IMR-90 (cell line): ENCODE measurements at regions not wholly inside any gene's neighbourhood (a gene's known extent, or its start where the extent isn't known, plus 50 kb on each side); places are given as distances from the start of the nearest gene placed in this dataset.

Source experiments
- ATAC-seq: fragments of 200-7000 bp; cut with Tn5 transposase; 2 replicates; pipeline ENCODE4 v1.9.1; 2020; ENCODE audit warnings: low read depth, mild to moderate bottlenecking, moderate library complexity
- BruUV-seq: library from RNA; stranded (reverse); fragments of 400-500 nt; replicated peaks from 2 replicates; lab custom pipeline; 2021; lab: Mats Ljungman, UMichigan
- CTCF ChIA-PET: fragments of 300-600 bp; formaldehyde crosslinking; extraction: SDS; loops from one replicate; lab custom pipeline; 2021; ENCODE audit warnings: antibody characterized with exemption; lab: Yijun Ruan, JAX
- POLR2A ChIA-PET: fragments of 300-600 bp; sonication (Branson Sonifier 250); formaldehyde crosslinking; loops from one replicate; lab custom pipeline; 2022; ENCODE audit warnings: antibody characterized with exemption; ENCODE audit not compliant: unreplicated experiment; lab: Charles Lee
- DNase-seq: peaks from one replicate; pipeline ENCODE4 v3.0.0; 2013
- H2AFZ ChIP-seq: replicated peaks from 2 replicates; pipeline ENCODE3; 2013; ENCODE audit warnings: low read length, mild to moderate bottlenecking; ENCODE audit not compliant: poor library complexity
- H2AK5ac ChIP-seq: 2 replicates; pipeline ENCODE4 v1.6.1; 2013; ENCODE audit warnings: low read depth, low read length, inconsistent platforms
- H2AK9ac ChIP-seq: replicated peaks from 2 replicates; pipeline ENCODE3; 2013; ENCODE audit warnings: mild to moderate bottlenecking, low read depth, low read length, moderate library complexity; ENCODE audit not compliant: poor library complexity
- H2BK120ac ChIP-seq: 2 replicates; pipeline ENCODE4 v1.6.1; 2013; ENCODE audit warnings: low read depth, low read length, inconsistent platforms
- H2BK15ac ChIP-seq: 3 replicates; pipeline ENCODE4 v1.6.1; 2013; ENCODE audit warnings: low read depth, low read length, inconsistent platforms
- H2BK20ac ChIP-seq: 2 replicates; pipeline ENCODE4 v1.6.1; 2013; ENCODE audit warnings: low read depth, mild to moderate bottlenecking, inconsistent platforms, low read length, moderate library complexity
- H2BK5ac ChIP-seq: 2 replicates; pipeline ENCODE4 v1.6.1; 2013; ENCODE audit warnings: mild to moderate bottlenecking, low read depth, low read length, inconsistent platforms; ENCODE audit not compliant: poor library complexity, severe bottlenecking
- H3K14ac ChIP-seq: replicated peaks from 2 replicates; pipeline ENCODE4 v1.6.1; 2013; ENCODE audit warnings: low read depth, low read length, inconsistent platforms
- H3K18ac ChIP-seq: 2 replicates; pipeline ENCODE4 v1.6.1; 2013; ENCODE audit warnings: low read depth, low read length, control low read depth
- H3K23ac ChIP-seq: 2 replicates; pipeline ENCODE4 v1.6.1; 2013; ENCODE audit warnings: low read depth, low read length, inconsistent platforms
- H3K27ac ChIP-seq: 2 replicates; pipeline ENCODE4 v1.5.1; 2013; ENCODE audit warnings: mild to moderate bottlenecking, control low read depth, low read length; ENCODE audit not compliant: insufficient read depth
- H3K27me3 ChIP-seq: 2 replicates; pipeline ENCODE4 v1.6.1; 2013; ENCODE audit warnings: low read length; ENCODE audit not compliant: control insufficient read depth, insufficient read depth
- H3K36me3 ChIP-seq: 2 replicates; pipeline ENCODE4 v1.6.1; 2013; ENCODE audit warnings: low read length, mixed read lengths; ENCODE audit not compliant: control insufficient read depth, insufficient read depth
- H3K4ac ChIP-seq: 2 replicates; pipeline ENCODE4 v1.6.1; 2013; ENCODE audit warnings: low read depth, low read length, inconsistent platforms
- H3K4me1 ChIP-seq: 2 replicates; pipeline ENCODE4 v1.6.1; 2013; ENCODE audit warnings: low read length, mixed read lengths; ENCODE audit not compliant: control insufficient read depth, insufficient read depth
- H3K4me2 ChIP-seq: 2 replicates; pipeline ENCODE4 v1.6.1; 2013; ENCODE audit warnings: low read depth, mild to moderate bottlenecking, control low read depth, low read length, moderate library complexity
- H3K4me3 ChIP-seq: 2 replicates; pipeline ENCODE4 v1.5.1; 2013; ENCODE audit warnings: low read depth, mild to moderate bottlenecking, control low read depth, low read length, moderate library complexity; ENCODE audit not compliant: insufficient read depth
- H3K56ac ChIP-seq: 2 replicates; pipeline ENCODE4 v1.6.1; 2013; ENCODE audit warnings: low read length, inconsistent platforms; ENCODE audit not compliant: insufficient read depth; ENCODE audit errors: extremely low read depth
- H3K79me1 ChIP-seq, 2 experiments: 2 replicates each; pipeline ENCODE4 v1.6.1; 2013; ENCODE audit warnings: low read length in 2 of 2, inconsistent platforms in 1 of 2, low read depth in 1 of 2
- H3K9ac ChIP-seq: 2 replicates; pipeline ENCODE4 v1.6.1; 2013; ENCODE audit warnings: low read depth, low read length, control low read depth
- H3K9me1 ChIP-seq: 2 replicates; pipeline ENCODE4 v1.6.1; 2013; ENCODE audit warnings: low read length, inconsistent platforms; ENCODE audit not compliant: insufficient read depth
- H3K9me3 ChIP-seq: 2 replicates; pipeline ENCODE4 v1.6.1; 2013; ENCODE audit warnings: low read length; ENCODE audit not compliant: control insufficient read depth, insufficient read depth
- H4K20me1 ChIP-seq: 2 replicates; pipeline ENCODE4 v1.6.1; 2013; ENCODE audit warnings: low read length, inconsistent platforms; ENCODE audit not compliant: insufficient read depth
- H4K5ac ChIP-seq: 2 replicates; pipeline ENCODE4 v1.6.1; 2013; ENCODE audit warnings: mild to moderate bottlenecking, low read depth, low read length, control low read depth
- H4K8ac ChIP-seq, 2 experiments: 2 replicates each; pipeline ENCODE4 v1.6.1; 2013; ENCODE audit warnings: low read depth in 2 of 2, low read length in 2 of 2, control low read depth in 1 of 2, inconsistent platforms in 1 of 2
- H4K91ac ChIP-seq: 2 replicates; pipeline ENCODE4 v1.6.1; 2013; ENCODE audit warnings: low read depth, low read length, inconsistent platforms; ENCODE audit not compliant: insufficient read depth
- CEBPB ChIP-seq: IDR thresholded peaks from 2 replicates; pipeline ENCODE4 v1.6.1; 2012; ENCODE audit warnings: low read depth, low read length, improper control_type of control experiment
- CTCF ChIP-seq: conservative IDR thresholded peaks from 2 replicates; pipeline ENCODE4 v1.5.1; 2012; ENCODE audit warnings: mild to moderate bottlenecking, low read depth, low read length, improper control_type of control experiment
- ELK1 ChIP-seq: fragments of 150-350 bp; IDR thresholded peaks from 2 replicates; pipeline ENCODE4 v1.6.1; 2016; ENCODE audit warnings: low read depth, mild to moderate bottlenecking, low read length, moderate library complexity, borderline replicate concordance
- MAFK ChIP-seq: IDR thresholded peaks from 2 replicates; pipeline ENCODE4 v1.6.1; 2012; ENCODE audit warnings: low read depth, low read length, improper control_type of control experiment
- NFE2L2 ChIP-seq: fragments of 150-350 bp; IDR thresholded peaks from 2 replicates; pipeline ENCODE4 v1.6.1; 2016; ENCODE audit warnings: low read depth, mild to moderate bottlenecking, low read length
- RAD21 ChIP-seq: IDR thresholded peaks from 2 replicates; pipeline ENCODE4 v1.6.1; 2012; ENCODE audit warnings: low read length, improper control_type of control experiment
- RCOR1 ChIP-seq: IDR thresholded peaks from 2 replicates; pipeline ENCODE4 v1.6.1; 2012; ENCODE audit warnings: mild to moderate bottlenecking, low read length, improper control_type of control experiment; ENCODE audit not compliant: insufficient replicate concordance
- SMC3 ChIP-seq: fragments of 150-350 bp; IDR thresholded peaks from 2 replicates; pipeline ENCODE4 v1.6.1; 2016; ENCODE audit warnings: low read depth, mild to moderate bottlenecking, antibody characterized with exemption, low read length, moderate library complexity
- WGBS, 2 experiments: methylation state at CpG; one replicate each; pipeline versions ENCODE4 v1.1.5 to v1.1.7; 2013; ENCODE audit warnings: missing lambda C conversion rate in 2 of 2; ENCODE audit not compliant: insufficient read length in 1 of 2; ENCODE audit errors: extremely low coverage in 2 of 2; 5-methylcytosine and 5-hydroxymethylcytosine counted together
- dilution Hi-C: fragments of 300-500 bp; cut with HindIII; formaldehyde crosslinking; loops from one replicate; pipeline ENCODE4 v1.14.3; 2018; ENCODE audit warnings: low sequenced_read_pairs; ENCODE audit not compliant: unreplicated experiment
- in situ Hi-C: fragments of 300-500 bp; cut with MboI; formaldehyde crosslinking; loops from 3 replicates; pipeline ENCODE4 v1.14.3; 2019; ENCODE audit warnings: low sequenced_read_pairs, inconsistent platforms, mixed read lengths
- intact Hi-C: fragments of 100-400 bp; cut with micrococcal nuclease; formaldehyde crosslinking; loops from 2 replicates; pipeline ENCODE4 v1.10.0; 2022

- no peaks in the 10 kb centered on the region for H3K27me3 ChIP-seq
- no peaks in the 10 kb centered on the region for H4K20me1 ChIP-seq
- dilution Hi-C loops (no loop called here), intact Hi-C loops (no loop called here), in situ Hi-C loops (no loop called here)
- no peak overlapping the region for H2BK20ac ChIP-seq
- H3K27ac ChIP-seq = no peak overlapping the region
- H3K14ac ChIP-seq = no peak overlapping the region
- no peak overlapping the region for H3K4ac ChIP-seq
- no peak for DNase-seq
- peaks cover 10% of the 10 kb centered on the region for H3K4me1 ChIP-seq
- no peaks in the 10 kb centered on the region for H3K36me3 ChIP-seq
- no peak overlapping the region for H3K4me2 ChIP-seq
- no peak overlapping the region for H2BK120ac ChIP-seq
- no peak overlapping the region for H3K9ac ChIP-seq
- H4K5ac ChIP-seq = peak overlapping the region; percentile 59; the same call in 1 of the 2 replicates
- no peak overlapping the region for H4K8ac ChIP-seq
- no peaks in the 10 kb centered on the region for H3K9me1 ChIP-seq
- no TSS peak for BruUV-seq
- H2BK5ac ChIP-seq = no peak overlapping the region
- H2AK9ac ChIP-seq = no peak overlapping the region
- H2AK5ac ChIP-seq = no peak overlapping the region
- no peak overlapping the region for H4K91ac ChIP-seq
- no peaks in the 10 kb centered on the region for H3K79me1 ChIP-seq
- no peak overlapping the region for H3K23ac ChIP-seq
- H3K18ac ChIP-seq = no peak overlapping the region
- no peak for TF ChIP-seq CTCF
- no peak for TF ChIP-seq CEBPB
- no peak for TF ChIP-seq RCOR1
- no peak for TF ChIP-seq RAD21
- TF ChIP-seq NFE2L2 = no peak
- TF ChIP-seq SMC3 = no peak
- TF ChIP-seq ELK1 = no peak
- TF ChIP-seq MAFK = no peak
- H3K9me3 ChIP-seq = no peaks in the 10 kb centered on the region
- H3K56ac ChIP-seq = no peak overlapping the region
- ChIA-PET CTCF (interaction anchor here (0.6 kb wide), 1 partner anchor 67 kb away, joined by 3 read pairs; no protein-coding TSS in a partner anchor), POLR2A (no interaction called here)
- no peak overlapping the region for H2BK15ac ChIP-seq
- no peak overlapping the region for H2AFZ ChIP-seq
- H3K4me3 ChIP-seq = no peak overlapping the region
- 20% methylated on average over 1 of the region's 2 CpGs; no CpG with 5 or more reads in 1 of the 2 experiments for WGBS, 2 experiments
- ATAC-seq = no peak
Measured at GRCh38 chr2:215760091-215760490, 253.3 kb downstream of the MREG start.
